ENCODE measurements at regions not wholly inside any gene's neighbourhood (a gene's known extent, or its start where the extent isn't known, plus 50 kb on each side); places are given as distances from the start of the nearest gene placed in this dataset.

DNA sequence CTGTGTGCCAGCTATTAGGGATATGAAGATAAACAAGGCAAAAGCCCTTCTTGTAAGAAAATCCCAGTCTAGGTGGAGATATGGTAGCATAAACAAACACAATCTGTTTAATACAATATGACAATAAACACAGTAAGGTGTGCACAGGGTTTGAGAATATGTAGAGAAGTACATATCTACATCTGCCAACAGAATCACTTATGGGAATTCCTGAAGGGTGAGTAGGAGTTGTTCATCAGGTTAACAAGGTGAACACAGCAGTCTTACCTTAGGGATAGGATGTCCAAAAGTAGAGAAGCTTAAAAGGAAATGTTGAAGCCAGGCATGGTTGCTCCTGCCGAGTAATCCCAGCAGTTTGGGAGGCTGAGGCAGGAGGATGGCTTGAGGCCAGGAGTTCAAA is 57.7 kb upstream of the LRRC7 start:
- TF ChIP-seq CTCF (conservative IDR thresholded peaks at IDR 0.05; ENCODE audit: low read depth, low read length), result no peak
- no peak overlapping the region for H2AFZ ChIP-seq (ENCODE audit: low read depth)
- H3K4me2 ChIP-seq, result no peak overlapping the region
- no peak overlapping the region for H3K27ac ChIP-seq
- no peak overlapping the region for H3K9ac ChIP-seq
- no peak overlapping the region for H3K4me3 ChIP-seq (IDR thresholded peaks at IDR 0.05; ENCODE audit: insufficient read depth, low read depth, low read length)
- no peaks in the 10 kb centered on the region for H3K79me2 ChIP-seq (ENCODE audit: insufficient read depth, low read depth)
- H3K27me3 ChIP-seq (ENCODE audit: insufficient read depth, low read depth), result no peaks in the 10 kb centered on the region
- no peaks in the 10 kb centered on the region for H3K4me1 ChIP-seq (ENCODE audit: low read depth, poor library complexity, severe bottlenecking)
- H4K20me1 ChIP-seq (ENCODE audit: insufficient read depth), result no peaks in the 10 kb centered on the region
- H3K36me3 ChIP-seq (ENCODE audit: insufficient read depth), result no peaks in the 10 kb centered on the region

DNA sequence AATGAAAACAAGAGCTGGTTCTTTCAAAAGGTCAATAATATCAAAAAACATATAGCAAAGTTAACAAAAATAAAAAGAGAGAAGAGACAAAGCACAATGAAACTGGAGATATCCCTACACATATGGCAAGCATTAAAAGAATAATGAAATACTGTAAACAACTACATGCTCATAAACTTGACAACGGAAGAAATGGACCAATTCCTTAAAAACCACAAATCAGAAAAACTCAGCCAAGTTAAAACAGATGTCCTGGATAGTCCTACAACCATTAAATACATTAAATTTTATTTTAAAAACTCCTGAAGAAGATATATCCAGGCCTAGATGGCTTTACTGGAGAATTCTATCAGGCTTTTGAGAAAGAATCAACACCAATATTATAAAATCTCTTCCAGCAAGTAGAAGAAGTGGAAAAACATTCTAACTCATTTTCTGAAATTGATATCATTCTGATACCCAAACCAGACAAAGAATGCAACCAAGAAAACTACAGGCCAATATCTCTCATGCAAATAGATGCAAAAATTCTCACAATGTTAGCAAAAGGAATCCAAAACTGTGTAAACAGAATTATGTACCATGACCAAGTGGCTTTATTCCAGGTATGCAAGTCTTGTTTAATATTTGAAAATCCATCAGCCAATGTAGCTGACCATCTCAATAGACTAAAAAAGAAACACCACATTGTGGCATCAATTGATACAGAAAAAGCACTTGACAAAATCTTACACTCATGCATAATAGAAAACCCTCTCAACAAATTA is 56.1 kb upstream of the LRRC7 start:
- Histone ChIP-seq H3K27ac (no peak overlapping the region), H3K27me3 (ENCODE audit: insufficient read depth, low read depth) (no peaks in the 10 kb centered on the region), H3K4me2 (no peak overlapping the region), H2AFZ (ENCODE audit: low read depth) (no peak overlapping the region), H3K36me3 (ENCODE audit: insufficient read depth) (no peaks in the 10 kb centered on the region), H4K20me1 (ENCODE audit: insufficient read depth) (no peaks in the 10 kb centered on the region), H3K9ac (no peak overlapping the region), H3K4me1 (ENCODE audit: low read depth, poor library complexity, severe bottlenecking) (no peaks in the 10 kb centered on the region), H3K79me2 (ENCODE audit: insufficient read depth, low read depth) (no peaks in the 10 kb centered on the region), H3K4me3 (IDR thresholded peaks at IDR 0.05; ENCODE audit: insufficient read depth, low read depth, low read length) (no peak overlapping the region)
- no peak for TF ChIP-seq CTCF (conservative IDR thresholded peaks at IDR 0.05; ENCODE audit: low read depth, low read length)

- Histone ChIP-seq H3K27me3 (ENCODE audit: insufficient read depth, low read depth) (no peaks in the 10 kb centered on the region), H2AFZ (ENCODE audit: low read depth) (no peak overlapping the region), H3K4me3 (IDR thresholded peaks at IDR 0.05; ENCODE audit: insufficient read depth, low read depth, low read length) (no peak overlapping the region), H3K4me1 (ENCODE audit: low read depth, poor library complexity, severe bottlenecking) (no peaks in the 10 kb centered on the region), H3K9ac (no peak overlapping the region), H4K20me1 (ENCODE audit: insufficient read depth) (no peaks in the 10 kb centered on the region), H3K27ac (no peak overlapping the region), H3K79me2 (ENCODE audit: insufficient read depth, low read depth) (no peaks in the 10 kb centered on the region), H3K36me3 (ENCODE audit: insufficient read depth) (no peaks in the 10 kb centered on the region), H3K4me2 (no peak overlapping the region)
- no peak for TF ChIP-seq CTCF (conservative IDR thresholded peaks at IDR 0.05; ENCODE audit: low read depth, low read length)
Observed at GRCh38 chr1:69513601-69514000, 54.1 kb upstream of the LRRC7 start.
